ENCODE measurements at regions not wholly inside any gene's neighbourhood (a gene's known extent, or its start where the extent isn't known, plus 50 kb on each side); places are given as distances from the start of the nearest gene placed in this dataset.

DNA sequence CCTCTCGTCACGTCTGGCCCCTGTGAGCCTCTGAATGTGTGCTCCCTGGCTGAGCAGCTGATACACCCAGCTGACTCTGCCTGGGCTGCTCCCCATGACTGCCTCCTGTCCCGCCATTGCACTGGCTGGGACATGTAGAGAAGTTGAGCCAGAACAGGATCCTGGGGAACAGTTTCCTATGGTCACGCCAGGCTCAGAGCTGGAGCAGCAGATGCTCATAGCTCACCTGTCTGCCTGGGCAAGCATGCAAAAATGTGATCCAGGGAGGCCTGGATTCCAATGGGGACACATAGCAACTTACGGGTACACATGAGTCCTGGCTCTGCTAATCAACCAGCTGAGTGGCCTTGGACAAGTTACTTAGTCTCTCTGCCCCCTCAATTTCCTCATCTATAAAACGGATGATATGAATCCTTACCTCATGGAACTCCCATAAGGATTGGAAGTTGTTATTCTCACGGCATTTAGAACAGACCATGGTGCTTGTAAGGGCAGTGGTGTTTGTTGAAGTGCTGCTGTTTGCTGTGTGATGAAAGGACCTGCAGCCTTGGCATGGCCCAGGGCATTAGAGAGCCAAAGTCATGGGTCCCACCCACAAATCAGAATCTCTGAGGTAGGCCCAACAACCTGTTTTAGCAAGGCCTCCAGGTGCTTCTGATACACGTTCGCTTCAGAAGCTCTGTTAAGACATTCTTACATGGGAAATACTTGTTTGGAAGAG is 150.3 kb upstream of the VANGL1 start:
- DNase-seq: no peak

DNA sequence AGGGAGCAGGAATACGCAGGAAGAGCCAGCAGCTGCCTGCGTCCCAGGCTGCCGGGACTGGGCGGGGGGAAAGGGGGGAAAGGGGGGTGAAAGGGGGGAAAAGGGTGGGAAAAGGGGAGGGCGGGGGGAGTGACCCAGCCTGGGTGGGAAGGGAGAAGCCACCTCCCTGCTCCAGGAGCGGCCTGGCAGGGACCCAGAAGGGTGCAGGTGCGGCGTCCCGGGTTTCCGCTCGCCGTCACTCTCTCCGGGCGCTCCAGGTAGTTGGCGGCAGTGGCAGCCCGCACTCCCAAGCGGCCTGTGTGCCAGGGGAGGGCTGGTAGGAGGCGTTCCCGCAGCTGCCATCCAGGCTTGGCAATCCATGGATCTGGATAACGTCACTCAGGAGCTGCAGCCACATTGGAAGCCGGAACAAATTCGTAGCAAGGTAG is 141.0 kb upstream of the NGF start:
- DNase-seq: no peak

DNA sequence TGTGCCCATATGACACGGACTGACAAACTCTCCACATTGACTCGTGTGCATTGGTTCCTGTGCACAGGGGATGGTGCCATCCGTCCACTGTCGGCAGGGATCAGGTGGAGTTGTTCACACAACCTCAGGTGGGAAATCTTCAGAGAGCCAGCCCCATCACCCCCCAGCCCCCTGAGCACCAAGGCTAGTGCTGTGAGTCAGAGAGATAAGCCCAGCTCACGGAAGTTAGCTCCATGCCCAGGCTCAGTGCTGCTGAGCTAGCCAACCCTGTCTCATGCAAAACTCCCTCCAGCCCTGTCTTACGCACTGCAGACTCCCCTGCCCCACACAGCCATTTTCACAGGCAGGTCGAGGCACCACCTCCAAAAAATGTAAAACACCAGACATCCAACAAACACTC is 139.0 kb upstream of the NGF start:
- no peak for DNase-seq

DNA sequence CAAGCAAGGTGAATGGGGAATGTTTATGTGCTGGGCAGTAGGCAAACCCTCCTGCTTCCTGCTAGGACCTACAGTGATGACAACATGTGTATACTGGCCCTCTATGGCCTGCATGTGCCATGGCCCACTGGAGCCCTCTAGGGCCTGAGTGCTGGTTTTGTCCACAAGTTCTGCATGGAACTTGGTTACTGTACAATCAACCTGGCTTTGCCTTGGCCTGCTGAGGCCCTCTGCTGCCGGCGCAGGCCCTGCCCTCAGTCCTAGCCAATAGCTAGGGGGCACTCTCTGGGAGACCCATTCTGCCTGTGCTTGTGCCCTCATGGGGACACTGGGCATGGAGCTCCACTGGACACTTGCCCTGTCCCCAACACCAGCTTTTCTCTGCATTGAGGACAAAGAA is 138.6 kb upstream of the NGF start:
- no peak for DNase-seq

DNA sequence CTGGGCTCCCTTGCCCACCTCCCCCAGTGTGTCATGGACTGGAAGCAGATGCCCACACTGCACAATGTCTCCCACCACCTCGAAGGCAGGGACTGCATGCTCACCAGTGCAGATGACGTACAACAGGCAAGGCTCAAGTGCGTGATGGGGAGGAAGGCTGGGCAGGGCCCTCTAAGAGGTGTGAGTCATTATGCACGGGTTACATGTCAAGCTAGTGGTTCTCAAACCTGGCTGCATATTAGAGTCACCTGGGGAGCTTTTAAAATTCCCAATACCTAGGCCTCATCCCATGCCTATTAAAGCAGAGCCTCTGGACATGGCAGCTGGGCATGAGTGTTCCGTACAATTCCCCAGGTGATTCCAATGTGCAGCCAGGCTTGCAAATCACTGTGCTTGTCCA is 137.9 kb upstream of the NGF start:
- DNase-seq: no peak

DNA sequence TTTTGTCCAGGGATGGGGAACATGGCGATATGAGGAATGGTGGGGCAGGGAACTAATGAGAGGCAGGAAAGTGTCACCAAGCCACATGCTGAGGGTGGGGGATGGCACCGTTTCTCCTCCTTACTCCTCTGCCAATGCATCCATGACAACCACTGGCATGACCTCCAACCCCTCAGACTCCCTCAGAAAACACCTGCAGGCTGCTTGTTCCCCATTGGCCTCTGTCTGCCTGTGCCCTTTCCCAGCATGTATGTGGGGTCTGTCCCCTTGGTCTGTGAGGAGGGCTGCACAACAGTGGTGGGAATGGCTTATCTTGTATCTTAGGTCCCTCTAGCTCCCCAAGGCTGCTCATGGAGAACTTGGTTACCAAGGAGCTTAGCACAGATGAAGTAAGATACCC is 137.2 kb upstream of the NGF start:
- no peak for DNase-seq

DNA sequence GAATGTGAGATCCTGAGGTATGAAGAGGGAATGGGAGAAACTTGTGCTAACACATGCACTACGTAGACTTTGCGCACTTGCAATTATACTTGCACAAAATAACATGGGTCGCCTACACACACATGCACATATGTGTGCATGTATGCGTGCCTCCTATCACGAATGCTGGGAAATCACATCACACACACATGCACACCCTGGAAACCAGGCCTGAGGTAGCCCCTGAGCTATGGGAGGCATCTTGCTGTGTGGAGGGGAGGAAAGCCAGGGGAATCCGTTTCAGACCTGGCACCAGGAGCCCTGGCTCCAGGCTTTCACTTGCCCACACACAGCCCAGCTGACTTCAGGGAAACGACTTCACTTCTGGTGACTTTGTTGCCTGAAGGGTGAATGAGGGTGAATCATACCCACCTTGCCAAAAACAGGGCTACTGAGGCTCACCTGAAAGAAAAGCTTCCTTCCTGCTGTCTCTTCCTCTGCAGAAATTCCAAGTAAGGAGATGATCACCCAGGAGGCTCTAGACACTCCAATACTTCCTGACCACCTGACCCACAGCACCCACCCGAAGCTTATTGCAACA is 136.0 kb upstream of the NGF start:
- no peak for DNase-seq

DNA sequence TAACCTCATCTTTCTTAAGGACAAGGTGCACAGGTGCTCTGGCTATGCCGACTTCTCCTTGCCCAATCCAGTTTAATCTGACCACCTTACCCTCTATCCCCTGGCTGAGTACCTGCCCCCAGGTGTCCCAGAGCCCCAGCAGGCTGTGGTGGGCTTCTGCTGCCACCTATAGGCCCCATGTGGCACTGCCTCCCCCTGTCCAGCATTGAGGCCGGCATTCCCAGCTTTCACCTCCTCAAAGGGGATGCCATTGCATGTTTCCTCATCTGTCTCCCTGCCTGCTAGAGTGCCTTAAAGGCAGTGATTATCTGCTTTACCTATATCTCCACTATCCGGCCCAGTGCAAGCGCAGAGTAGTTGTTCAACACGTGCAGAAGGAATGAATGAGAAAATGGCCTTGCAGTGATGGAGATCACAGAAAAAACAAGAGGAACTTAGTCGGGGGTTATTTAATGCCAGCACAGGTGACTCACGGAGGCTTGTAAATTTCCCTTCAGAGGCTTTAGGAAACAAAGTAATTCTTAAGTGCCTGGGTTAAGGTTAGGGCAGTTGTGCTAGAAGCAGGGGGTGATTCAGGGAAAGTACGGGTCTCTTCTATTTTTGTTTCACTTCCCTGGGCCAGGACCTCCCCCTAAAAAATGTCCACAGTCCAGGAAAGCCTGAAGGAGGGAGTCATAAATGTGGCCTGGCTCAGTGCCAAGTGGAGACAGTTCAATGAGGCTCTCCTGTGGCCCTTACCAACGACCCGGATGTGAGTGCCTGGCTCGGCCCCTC is 131.8 kb upstream of the NGF start:
- peak; percentile 74 for DNase-seq

DNA sequence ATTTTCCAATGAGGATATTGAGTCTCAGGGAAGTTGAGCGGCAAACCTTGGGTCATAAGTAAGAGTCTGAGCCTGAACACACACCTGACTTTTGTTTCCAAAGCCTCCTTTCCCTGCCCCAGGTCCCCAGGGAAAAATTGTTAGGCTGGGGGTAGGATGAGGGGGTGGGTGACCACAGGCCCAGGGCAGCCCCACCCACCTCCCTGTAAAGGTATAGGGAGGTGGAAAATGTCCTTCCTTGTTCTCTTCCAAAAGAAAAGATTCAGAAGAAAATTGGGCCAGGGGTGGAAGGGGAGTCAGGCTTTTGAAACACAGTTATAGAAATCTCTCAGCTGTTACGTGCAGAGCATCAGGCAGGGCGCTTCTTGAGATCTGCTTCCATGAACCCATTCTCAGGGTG is 129.7 kb upstream of the NGF start:
- DNase-seq: no peak

DNA sequence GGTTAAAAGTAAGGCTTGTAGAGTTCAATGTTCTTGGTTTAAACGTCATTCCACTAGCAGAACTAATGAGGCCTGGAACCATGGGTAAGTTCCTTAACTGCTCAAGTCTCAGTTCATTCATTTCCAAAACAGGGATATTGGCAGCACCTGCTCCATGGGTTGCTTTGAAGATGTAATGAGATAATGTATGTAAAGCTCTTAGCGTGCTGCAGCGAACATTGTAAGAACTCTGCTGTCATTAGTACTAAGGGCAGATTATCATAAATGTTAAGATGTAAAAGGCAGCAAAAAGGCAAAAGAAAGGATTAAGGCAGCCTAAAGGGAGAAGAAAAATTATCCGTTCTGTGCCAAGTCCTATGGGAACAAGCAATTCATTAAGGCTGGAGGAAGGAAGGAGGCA is 129.1 kb upstream of the NGF start:
- no peak for DNase-seq

DNA sequence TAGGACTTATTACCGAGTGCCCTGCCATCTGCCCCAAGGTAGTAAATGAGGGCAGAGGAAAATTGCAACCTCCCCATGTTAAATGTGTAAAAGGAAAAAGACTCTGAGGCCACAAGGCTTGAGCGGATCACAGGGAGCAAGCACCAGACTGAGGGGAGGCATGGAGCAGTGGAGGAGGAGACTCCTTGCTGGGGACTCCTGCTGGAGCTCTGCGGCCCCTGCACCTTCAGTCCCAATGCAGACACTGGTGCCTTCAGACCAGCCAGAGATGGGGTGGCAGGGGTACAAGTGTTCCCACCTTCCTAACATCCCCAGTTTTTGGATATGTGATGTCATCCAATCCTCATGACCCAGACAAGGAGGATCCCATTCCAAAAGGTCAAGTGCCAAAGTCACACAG is 128.4 kb upstream of the NGF start:
- no peak for DNase-seq

DNA sequence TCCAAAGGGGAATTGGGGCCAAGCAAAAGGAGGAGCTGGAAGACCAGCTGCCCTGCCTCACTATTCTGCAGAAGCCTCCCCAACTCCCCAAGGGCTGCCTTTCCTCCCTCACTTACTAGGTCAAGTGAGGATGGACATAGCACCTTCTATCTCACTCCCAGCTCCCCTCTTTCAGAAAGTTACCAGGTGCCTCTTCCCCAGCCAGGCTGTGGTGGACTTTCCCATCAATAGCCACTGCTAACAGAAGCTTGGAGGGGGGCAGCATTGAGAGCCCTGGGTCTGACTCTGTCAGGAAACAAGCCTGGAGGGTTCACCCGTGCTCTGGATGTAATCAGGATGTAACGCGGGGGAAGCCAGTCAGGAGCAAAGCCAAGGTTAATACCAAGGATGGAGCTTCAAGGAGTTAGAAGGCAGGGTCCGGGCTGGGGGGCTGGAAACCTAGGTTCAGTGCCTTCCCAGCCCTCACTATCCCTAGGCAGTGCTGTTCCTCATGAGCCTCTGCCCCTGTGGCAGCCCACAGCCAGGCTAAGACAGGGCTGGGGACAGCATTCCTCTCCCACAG is 127.8 kb upstream of the NGF start:
- DNase-seq: no peak

DNA sequence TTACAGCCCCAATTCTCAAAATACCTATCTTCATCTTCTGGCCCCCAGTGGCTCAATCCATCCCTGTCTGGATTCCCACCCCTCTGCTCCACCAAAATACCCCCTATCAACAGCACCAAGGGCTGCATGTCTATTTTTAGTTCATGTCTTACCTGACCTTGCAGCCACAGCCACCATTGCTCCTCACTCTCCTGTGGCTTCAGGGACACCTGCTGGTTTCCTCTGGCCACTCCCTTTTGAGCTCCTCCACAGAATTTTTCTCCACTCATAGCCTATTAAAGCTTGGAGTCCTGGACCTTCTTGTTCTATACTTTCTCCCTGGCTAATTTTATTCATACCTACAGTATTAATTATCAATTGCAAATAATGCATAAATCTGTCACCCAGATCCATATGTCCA is 125.3 kb upstream of the NGF start:
- DNase-seq: no peak

DNA sequence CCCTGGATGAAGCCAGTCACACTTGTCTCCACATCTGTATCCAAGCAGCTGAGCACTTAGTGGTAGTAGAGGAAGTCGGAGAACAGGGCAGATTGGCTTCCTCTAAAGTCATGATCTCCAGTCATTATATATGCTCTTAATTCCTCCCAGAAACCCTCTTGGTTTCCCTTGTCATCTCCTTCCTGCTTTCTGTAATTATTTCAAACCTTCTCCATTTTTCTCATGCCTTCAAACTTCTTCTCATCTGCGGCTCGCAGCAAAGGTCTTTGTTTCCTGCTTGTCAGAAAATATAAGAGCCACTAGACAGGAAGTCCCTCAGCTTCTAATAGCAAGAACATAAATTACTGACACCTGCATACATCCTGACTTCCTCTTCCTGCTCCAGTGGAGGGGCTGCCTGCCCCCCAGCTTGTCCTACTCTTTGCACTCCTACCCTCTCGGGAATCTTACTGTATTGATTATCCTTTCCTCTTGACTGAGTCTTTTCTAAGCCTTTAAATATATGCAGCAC is 124.6 kb upstream of the NGF start:
- DNase-seq: no peak

DNA sequence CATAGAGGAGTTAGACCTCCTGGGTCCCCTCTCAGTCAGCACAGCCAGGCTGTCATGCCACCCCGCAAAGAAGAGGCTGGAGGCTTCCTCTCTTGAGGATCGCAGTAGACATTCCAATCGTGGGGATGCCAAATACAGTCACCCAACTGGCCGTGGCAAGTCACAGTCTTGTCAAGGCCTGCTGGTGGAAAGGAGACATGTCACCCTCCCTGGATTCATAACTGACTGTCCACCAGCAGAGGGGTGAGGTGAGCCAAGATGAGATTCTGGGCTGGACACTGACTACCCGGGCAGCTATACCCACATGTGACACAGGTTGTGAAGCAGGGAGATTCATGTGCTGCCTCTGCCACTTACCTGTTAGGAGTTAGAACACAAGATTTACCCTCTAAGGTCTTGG is 123.5 kb upstream of the NGF start:
- no peak for DNase-seq

DNA sequence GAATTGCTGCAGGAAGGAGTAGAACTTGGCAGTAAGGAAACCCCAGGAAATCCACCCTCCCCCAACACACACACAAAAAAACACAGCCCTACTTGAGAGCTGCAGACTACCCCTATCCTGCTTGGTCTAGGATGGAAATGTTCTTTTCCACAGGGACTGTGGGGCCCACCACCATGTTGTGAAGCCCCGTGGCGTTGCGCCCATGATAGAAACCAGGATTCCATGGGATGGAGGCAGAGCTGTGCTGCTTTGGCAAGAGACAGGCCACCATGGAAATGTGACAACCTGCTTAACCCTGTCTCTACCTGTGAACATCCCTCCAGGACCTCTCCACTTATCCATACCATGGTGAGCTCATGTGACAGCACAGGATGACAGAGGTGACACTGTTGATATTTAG is 121.1 kb upstream of the NGF start:
- DNase-seq: no peak

DNA sequence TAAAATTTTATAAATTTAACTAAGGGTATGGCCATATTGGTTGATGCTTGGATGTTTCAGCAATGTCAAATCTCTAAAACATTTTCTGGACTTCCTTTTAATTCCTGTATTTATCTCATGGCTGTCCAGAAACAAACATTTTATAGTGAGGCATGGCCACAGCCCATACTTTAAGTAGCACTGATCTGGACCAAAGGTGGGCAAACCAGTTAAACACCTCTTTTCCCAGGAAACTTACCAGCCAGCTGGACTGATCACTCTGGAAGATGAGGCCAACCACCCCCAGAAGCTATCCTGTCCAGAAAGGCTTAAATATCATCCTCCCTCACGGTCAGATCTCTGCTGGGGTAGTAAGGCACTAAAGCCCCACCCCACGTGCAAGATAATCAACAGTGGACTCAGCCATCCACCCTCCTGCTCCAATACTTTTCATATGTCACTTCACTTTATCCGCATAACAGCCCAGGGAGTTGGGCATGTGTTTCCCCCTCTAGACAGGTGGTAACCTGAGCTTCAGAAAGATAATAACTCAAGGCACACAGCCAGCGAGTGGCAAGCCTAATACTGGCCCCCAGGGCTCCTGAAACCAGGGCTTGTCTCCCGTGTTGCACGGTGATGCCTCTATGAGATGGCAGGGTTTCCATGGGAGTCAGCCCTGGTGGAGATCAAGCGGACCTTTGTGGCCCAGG is 120.5 kb upstream of the NGF start:
- DNase-seq: no peak

DNA sequence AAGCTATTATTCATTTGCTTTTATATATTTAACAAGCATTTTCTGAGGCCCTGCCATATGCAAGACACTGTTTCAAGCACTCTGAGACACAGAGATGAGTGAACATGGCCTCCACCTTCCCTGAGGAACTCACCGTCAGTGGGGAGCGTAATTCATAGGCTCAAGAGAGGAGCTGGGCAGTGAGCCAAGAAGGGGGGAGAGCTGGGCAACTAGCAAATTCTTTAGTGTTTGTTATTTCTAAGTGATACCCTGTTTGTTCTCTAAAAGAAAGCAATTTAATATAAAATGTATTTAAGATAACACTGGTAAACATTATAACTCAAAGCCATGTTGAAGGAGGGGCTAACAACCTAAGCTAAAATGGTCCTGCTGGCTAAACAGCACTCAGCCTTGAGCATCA is 119.2 kb upstream of the NGF start:
- DNase-seq: no peak

DNA sequence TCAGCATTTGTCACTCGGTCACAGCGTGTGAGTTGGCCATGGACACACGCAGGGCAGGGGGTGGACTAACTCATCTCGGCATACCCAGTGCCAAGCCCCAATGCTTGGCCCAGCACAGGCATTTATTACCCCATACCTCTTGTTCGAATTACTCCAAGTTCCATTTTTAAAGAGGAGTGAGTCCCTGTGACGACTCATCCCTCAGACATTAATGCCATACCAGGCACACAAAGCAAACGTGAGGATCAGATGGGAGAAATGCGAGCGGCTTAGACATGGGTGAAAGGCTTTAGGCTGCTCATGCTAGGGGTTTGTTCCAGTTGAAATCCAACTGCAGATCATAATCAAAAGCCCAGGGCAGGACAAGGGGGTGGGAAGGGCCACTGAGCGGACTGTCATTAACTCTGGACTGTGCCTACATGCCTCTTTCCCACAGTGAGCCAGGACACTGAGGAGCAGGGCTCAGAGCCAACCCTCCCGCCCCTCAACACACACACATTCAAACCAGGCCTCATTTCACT is 118.5 kb upstream of the NGF start:
- peak; percentile 17 for DNase-seq

DNA sequence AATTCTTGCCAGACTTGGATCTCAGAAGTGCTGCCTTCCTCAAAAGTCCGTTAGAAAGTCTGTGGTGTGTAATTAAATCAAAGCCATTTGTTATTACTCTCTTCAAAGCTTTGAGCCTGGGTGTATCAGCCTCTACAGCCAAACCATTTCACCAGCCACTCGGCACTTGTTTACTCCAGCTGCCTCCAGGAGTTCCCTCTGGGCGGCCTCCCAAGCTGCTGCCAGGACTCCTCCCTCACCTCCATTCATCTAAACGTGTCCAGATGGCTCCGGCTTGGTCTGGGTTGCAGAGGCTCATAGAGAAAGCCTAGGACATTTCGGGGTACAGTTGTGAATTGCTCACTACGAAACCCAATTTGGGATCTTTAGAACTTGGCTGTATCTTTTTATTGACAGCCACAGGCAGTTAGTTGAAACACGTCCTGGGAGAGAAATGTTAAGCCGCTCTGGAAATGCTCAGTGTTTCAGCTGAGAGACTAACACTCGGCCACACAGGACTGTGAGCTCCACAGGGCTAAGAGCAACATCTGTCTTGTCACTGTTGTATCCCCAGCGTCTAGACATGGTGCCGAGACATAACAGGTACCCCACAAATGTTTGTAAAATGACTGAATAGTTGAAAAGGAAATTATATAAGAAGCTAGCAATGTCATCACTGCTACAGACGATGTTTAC is 116.9 kb upstream of the NGF start:
- DNase-seq: no peak

DNA sequence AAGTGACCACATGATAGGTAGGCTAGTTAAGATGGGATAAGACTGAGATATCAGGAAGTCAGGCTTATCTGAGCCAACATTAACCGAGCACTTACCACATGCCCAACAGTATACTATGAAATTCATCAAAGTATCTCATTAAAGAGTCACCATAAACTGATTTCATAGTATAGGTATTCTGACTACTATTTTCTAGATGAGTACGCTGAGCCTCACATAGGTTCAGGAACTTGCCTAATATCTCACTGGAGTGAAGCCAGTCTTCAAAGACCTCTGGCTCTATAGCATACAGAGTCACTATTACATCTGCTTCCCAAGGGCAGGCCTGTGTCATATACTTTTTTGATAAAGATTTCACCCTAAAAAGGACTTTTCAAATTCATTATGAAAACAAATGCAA is 115.6 kb upstream of the NGF start:
- DNase-seq: peak; percentile 51

DNA sequence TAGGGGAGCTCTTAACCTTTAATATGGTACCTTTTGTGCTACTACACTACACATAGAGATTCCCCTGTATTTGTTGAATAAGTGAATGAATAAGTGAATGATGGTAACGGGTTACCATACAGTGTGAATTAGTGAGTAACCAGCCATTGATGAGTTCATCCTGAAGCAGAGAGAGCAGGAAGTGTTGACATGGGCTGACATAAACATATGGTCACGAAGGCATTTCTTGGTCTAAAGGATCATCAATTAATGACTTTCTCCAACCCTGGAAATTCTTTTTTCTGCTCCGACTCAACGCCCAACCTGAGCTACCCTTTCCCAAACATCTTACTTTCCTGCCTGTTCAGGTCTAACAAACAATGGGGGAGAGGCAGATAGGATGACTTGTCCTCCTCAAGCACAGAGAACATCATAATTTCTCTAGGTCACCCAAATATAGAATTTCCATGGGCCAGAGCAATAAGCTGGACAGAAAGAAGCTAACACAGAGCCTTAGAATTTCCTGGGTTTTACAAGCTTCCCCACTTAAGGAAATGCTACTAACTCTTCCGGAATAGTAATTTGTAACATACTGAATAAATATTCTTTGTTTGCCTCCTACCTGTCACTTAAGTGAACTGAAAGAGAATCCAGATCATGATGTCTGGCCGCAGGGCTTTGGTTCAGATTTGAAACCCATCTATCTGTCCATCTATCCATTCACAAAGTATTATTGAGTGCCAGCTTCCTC is 114.7 kb upstream of the NGF start:
- DNase-seq: no peak
